OCI-LY1 (cell line): ENCODE measurements at regions not wholly inside any gene's neighbourhood (a gene's known extent, or its start where the extent isn't known, plus 50 kb on each side); places are given as distances from the start of the nearest gene placed in this dataset.

Source experiments
- EZH2 ChIP-seq: fragments of 200-600 bp; sonication (generic), shearing (Covaris generic); IDR thresholded peaks from 2 replicates; pipeline ENCODE4 v1.8.0; 2017; ENCODE audit warnings: borderline replicate concordance, mixed run types, mild to moderate bottlenecking, antibody characterized with exemption, low read length, moderate library complexity, mixed read lengths
- TF ChIP-seq, protein P1 (sequence below): fragments of 200-600 bp; sonication (generic), shearing (Covaris generic); IDR thresholded peaks from 2 replicates; pipeline ENCODE4 v1.5.1; 2017; ENCODE audit warnings: mild to moderate bottlenecking, antibody characterized with exemption, low read length, moderate library complexity, mixed read lengths

DNA sequence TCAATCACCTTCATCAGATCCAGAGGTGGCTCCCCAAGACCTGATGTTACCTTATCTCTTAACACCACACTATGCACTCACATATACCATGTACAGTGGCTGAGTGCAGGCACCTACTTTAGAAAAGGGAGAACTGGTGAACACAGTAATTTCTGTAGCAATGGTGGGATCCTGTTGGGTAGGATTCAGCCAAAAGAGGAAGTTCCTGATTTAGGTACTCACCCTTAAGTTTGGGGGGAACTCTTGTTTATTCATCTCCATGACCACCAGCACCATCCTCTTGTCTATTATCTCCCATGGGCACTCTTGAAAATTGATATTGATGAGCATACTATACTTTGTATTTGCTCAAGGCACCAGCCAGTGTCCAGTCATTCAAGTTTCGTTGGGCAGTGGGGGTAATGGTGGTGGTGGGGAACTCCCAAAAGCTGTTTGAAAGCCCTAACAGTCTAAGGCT is 324.4 kb downstream of the LMO7 start:
- TF ChIP-seq, protein P1, sequence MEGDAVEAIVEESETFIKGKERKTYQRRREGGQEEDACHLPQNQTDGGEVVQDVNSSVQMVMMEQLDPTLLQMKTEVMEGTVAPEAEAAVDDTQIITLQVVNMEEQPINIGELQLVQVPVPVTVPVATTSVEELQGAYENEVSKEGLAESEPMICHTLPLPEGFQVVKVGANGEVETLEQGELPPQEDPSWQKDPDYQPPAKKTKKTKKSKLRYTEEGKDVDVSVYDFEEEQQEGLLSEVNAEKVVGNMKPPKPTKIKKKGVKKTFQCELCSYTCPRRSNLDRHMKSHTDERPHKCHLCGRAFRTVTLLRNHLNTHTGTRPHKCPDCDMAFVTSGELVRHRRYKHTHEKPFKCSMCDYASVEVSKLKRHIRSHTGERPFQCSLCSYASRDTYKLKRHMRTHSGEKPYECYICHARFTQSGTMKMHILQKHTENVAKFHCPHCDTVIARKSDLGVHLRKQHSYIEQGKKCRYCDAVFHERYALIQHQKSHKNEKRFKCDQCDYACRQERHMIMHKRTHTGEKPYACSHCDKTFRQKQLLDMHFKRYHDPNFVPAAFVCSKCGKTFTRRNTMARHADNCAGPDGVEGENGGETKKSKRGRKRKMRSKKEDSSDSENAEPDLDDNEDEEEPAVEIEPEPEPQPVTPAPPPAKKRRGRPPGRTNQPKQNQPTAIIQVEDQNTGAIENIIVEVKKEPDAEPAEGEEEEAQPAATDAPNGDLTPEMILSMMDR, result no peak
- TF ChIP-seq EZH2, result no peak
